ENCODE measurements at regions not wholly inside any gene's neighbourhood (a gene's known extent, or its start where the extent isn't known, plus 50 kb on each side); places are given as distances from the start of the nearest gene placed in this dataset.

GRCh38 chr5:8227112-8227511, 358.2 kb downstream of the MTRR start:
- WGBS (ENCODE audit: insufficient coverage): 96% methylated on average over 4 of the region's 8 CpGs
- no peak overlapping the region for H3K4me3 ChIP-seq (ENCODE audit: low read depth, low read length)
- no peaks in the 10 kb centered on the region for H3K4me1 ChIP-seq (ENCODE audit: control insufficient read depth, insufficient read depth, low read length)
- H3K27me3 ChIP-seq (ENCODE audit: control insufficient read depth, insufficient read depth, low read length): no peaks in the 10 kb centered on the region
- peaks cover 2% of the 10 kb centered on the region for H3K9me3 ChIP-seq (ENCODE audit: control insufficient read depth, insufficient read depth, low read length)
- no peak for DNase-seq (ENCODE audit: low read depth in 4 of 6, low spot score in 6 of 6)
- no peaks in the 10 kb centered on the region for H3K36me3 ChIP-seq (ENCODE audit: control insufficient read depth, insufficient read depth, low read length)
- H3K27ac ChIP-seq (ENCODE audit: low read depth, low read length): no peak overlapping the region

DNA sequence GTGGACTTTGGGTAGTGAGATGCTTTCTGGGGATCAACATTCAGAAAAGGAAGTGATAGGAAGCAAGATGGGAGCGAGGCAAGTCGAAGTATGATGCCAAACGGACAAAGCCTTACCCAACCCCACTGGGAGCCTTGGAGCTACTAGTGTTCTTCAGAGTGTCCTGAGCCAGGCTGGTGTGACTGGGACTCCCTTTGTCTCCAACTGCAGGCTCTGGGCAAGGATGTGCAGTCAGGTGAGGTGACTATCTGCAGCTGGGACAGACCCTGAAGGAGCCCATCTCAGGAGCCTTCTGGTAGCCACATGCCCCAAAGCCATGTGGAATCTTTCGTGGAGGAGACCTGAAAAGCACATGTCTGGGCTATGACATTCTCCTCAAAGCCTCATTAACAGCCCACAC, 360.6 kb downstream of the MTRR start:
- no peak overlapping the region for H3K4me3 ChIP-seq (ENCODE audit: low read depth, low read length)
- H3K27me3 ChIP-seq (ENCODE audit: control insufficient read depth, insufficient read depth, low read length): no peaks in the 10 kb centered on the region
- DNase-seq (ENCODE audit: low read depth in 4 of 6, low spot score in 6 of 6): no peak
- H3K9me3 ChIP-seq (ENCODE audit: control insufficient read depth, insufficient read depth, low read length): no peaks in the 10 kb centered on the region
- no peak overlapping the region for H3K27ac ChIP-seq (ENCODE audit: low read depth, low read length)
- no peaks in the 10 kb centered on the region for H3K36me3 ChIP-seq (ENCODE audit: control insufficient read depth, insufficient read depth, low read length)
- WGBS (ENCODE audit: insufficient coverage): 89% methylated on average over 4 of the region's 4 CpGs
- no peaks in the 10 kb centered on the region for H3K4me1 ChIP-seq (ENCODE audit: control insufficient read depth, insufficient read depth, low read length)

DNA sequence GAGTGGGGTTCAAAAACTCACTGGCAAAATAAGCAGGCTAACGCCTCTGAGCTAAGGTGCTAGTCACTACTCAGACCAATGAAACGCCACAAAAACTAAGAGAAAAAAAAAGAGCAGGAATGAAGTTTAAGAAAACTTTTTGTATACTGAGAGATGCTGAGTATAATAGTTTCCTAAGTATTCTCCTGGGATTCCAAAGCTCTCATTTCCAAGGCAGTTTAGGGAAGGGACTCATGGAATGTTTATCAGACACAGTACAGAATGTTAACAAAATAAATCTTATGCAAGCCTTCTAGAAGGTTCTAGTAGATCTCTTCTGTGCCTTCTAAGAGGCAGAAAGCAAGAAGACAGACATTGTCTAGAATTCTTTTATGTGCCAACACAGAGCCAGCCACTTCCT, 361.9 kb downstream of the MTRR start:
- H3K27me3 ChIP-seq (ENCODE audit: control insufficient read depth, insufficient read depth, low read length): no peaks in the 10 kb centered on the region
- H3K4me3 ChIP-seq (ENCODE audit: low read depth, low read length): no peak overlapping the region
- DNase-seq (ENCODE audit: low read depth in 4 of 6, low spot score in 6 of 6): no peak
- 82% methylated on average over 2 of the region's 2 CpGs for WGBS (ENCODE audit: insufficient coverage)
- no peak overlapping the region for H3K27ac ChIP-seq (ENCODE audit: low read depth, low read length)
- H3K4me1 ChIP-seq (ENCODE audit: control insufficient read depth, insufficient read depth, low read length): no peaks in the 10 kb centered on the region
- no peaks in the 10 kb centered on the region for H3K9me3 ChIP-seq (ENCODE audit: control insufficient read depth, insufficient read depth, low read length)
- H3K36me3 ChIP-seq (ENCODE audit: control insufficient read depth, insufficient read depth, low read length): no peaks in the 10 kb centered on the region

- Histone ChIP-seq H3K9me3 (ENCODE audit: control insufficient read depth, insufficient read depth, low read length) (no peaks in the 10 kb centered on the region), H3K4me3 (ENCODE audit: low read depth, low read length) (no peak overlapping the region), H3K27ac (ENCODE audit: low read depth, low read length) (no peak overlapping the region), H3K27me3 (ENCODE audit: control insufficient read depth, insufficient read depth, low read length) (no peaks in the 10 kb centered on the region), H3K36me3 (ENCODE audit: control insufficient read depth, insufficient read depth, low read length) (no peaks in the 10 kb centered on the region), H3K4me1 (ENCODE audit: control insufficient read depth, insufficient read depth, low read length) (no peaks in the 10 kb centered on the region)
- no peak for DNase-seq (ENCODE audit: low read depth in 4 of 6, low spot score in 6 of 6)
Measured at GRCh38 chr5:8233479-8233878, 364.5 kb downstream of the MTRR start.

GRCh38 chr5:8234179-8234770, 365.3 kb downstream of the MTRR start:
- Histone ChIP-seq H3K27ac (ENCODE audit: low read depth, low read length) (no peak overlapping the region), H3K4me3 (ENCODE audit: low read depth, low read length) (no peak overlapping the region), H3K36me3 (ENCODE audit: control insufficient read depth, insufficient read depth, low read length) (no peaks in the 10 kb centered on the region), H3K9me3 (ENCODE audit: control insufficient read depth, insufficient read depth, low read length) (no peaks in the 10 kb centered on the region), H3K27me3 (ENCODE audit: control insufficient read depth, insufficient read depth, low read length) (no peaks in the 10 kb centered on the region), H3K4me1 (ENCODE audit: control insufficient read depth, insufficient read depth, low read length) (no peaks in the 10 kb centered on the region)
- no peak for DNase-seq (ENCODE audit: low read depth in 4 of 6, low spot score in 6 of 6)
- WGBS (ENCODE audit: insufficient coverage): no CpG with 5 or more reads among the region's 3 CpGs

- H3K36me3 ChIP-seq (ENCODE audit: control insufficient read depth, insufficient read depth, low read length): no peaks in the 10 kb centered on the region
- H3K4me3 ChIP-seq (ENCODE audit: low read depth, low read length): no peak overlapping the region
- DNase-seq (ENCODE audit: low read depth in 4 of 6, low spot score in 6 of 6): no peak
- no peaks in the 10 kb centered on the region for H3K27me3 ChIP-seq (ENCODE audit: control insufficient read depth, insufficient read depth, low read length)
- H3K9me3 ChIP-seq (ENCODE audit: control insufficient read depth, insufficient read depth, low read length): no peaks in the 10 kb centered on the region
- H3K4me1 ChIP-seq (ENCODE audit: control insufficient read depth, insufficient read depth, low read length): no peaks in the 10 kb centered on the region
- H3K27ac ChIP-seq (ENCODE audit: low read depth, low read length): no peak overlapping the region
- WGBS (ENCODE audit: insufficient coverage): 100% methylated on average over 1 of the region's 5 CpGs
Measured at GRCh38 chr5:8238080-8238479, 369.1 kb downstream of the MTRR start.

DNA sequence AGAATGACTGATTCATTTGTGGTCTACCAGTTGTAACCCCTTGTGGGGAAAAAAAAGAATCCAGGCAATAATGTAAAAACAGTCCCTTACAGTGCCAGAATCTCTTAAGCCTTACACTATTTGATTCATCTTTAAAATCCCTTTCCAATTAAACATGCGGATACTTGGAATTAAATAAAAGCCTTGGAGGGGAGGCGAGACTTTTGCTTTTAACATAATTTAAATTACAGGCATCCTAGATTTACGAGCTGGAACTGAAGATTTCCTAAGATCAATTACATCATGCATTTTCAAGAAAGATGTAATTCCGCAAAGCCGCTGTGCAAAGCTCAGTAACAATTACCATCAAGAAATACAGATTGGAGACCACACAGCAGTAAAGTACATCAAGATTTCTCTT, 370.2 kb downstream of the MTRR start:
- Histone ChIP-seq H3K27me3 (ENCODE audit: control insufficient read depth, insufficient read depth, low read length) (no peaks in the 10 kb centered on the region), H3K9me3 (ENCODE audit: control insufficient read depth, insufficient read depth, low read length) (no peaks in the 10 kb centered on the region), H3K4me1 (ENCODE audit: control insufficient read depth, insufficient read depth, low read length) (no peaks in the 10 kb centered on the region), H3K36me3 (ENCODE audit: control insufficient read depth, insufficient read depth, low read length) (no peaks in the 10 kb centered on the region), H3K4me3 (ENCODE audit: low read depth, low read length) (no peak overlapping the region), H3K27ac (ENCODE audit: low read depth, low read length) (no peak overlapping the region)
- peak in 2 of 6 donors; percentile 13 to 67 for DNase-seq (ENCODE audit: low read depth in 4 of 6, low spot score in 6 of 6)
- WGBS (ENCODE audit: insufficient coverage): 96% methylated on average over 3 of the region's 5 CpGs

- H3K4me1 ChIP-seq (ENCODE audit: control insufficient read depth, insufficient read depth, low read length): no peaks in the 10 kb centered on the region
- WGBS (ENCODE audit: insufficient coverage): 81% methylated on average over 5 of the region's 5 CpGs
- H3K4me3 ChIP-seq (ENCODE audit: low read depth, low read length): no peak overlapping the region
- no peaks in the 10 kb centered on the region for H3K27me3 ChIP-seq (ENCODE audit: control insufficient read depth, insufficient read depth, low read length)
- H3K9me3 ChIP-seq (ENCODE audit: control insufficient read depth, insufficient read depth, low read length): no peaks in the 10 kb centered on the region
- H3K36me3 ChIP-seq (ENCODE audit: control insufficient read depth, insufficient read depth, low read length): no peaks in the 10 kb centered on the region
- peak in 2 of 6 donors; percentile 34 to 39 for DNase-seq (ENCODE audit: low read depth in 4 of 6, low spot score in 6 of 6)
- no peak overlapping the region for H3K27ac ChIP-seq (ENCODE audit: low read depth, low read length)
Measured at GRCh38 chr5:8239646-8240045, 370.7 kb downstream of the MTRR start.

DNA sequence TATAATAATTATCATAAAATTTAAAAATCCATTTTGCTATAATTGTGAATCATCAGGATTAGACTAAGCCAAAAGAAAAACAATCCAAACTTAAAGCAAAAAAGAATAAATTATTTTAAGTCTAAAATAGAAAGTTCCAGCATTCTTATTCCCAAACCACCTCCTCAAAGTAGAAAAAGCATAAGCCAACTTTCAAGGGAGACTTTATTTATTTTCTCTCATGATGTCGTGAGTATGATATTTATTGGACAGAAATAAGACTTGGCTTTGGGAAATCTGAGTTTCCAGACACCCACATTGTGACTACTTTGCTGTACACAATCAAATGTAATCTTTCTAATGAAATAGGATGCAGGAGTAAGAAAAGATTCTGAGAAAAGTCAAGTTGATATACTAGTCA, 372.1 kb downstream of the MTRR start:
- no peaks in the 10 kb centered on the region for H3K27me3 ChIP-seq (ENCODE audit: control insufficient read depth, insufficient read depth, low read length)
- no peak overlapping the region for H3K27ac ChIP-seq (ENCODE audit: low read depth, low read length)
- no CpG with 5 or more reads among the region's 1 CpG for WGBS (ENCODE audit: insufficient coverage)
- H3K4me3 ChIP-seq (ENCODE audit: low read depth, low read length): no peak overlapping the region
- H3K9me3 ChIP-seq (ENCODE audit: control insufficient read depth, insufficient read depth, low read length): no peaks in the 10 kb centered on the region
- H3K4me1 ChIP-seq (ENCODE audit: control insufficient read depth, insufficient read depth, low read length): no peaks in the 10 kb centered on the region
- no peak for DNase-seq (ENCODE audit: low read depth in 4 of 6, low spot score in 6 of 6)
- H3K36me3 ChIP-seq (ENCODE audit: control insufficient read depth, insufficient read depth, low read length): no peaks in the 10 kb centered on the region

GRCh38 chr5:8241558-8241957, 372.6 kb downstream of the MTRR start:
- no peaks in the 10 kb centered on the region for H3K9me3 ChIP-seq (ENCODE audit: control insufficient read depth, insufficient read depth, low read length)
- no peaks in the 10 kb centered on the region for H3K4me1 ChIP-seq (ENCODE audit: control insufficient read depth, insufficient read depth, low read length)
- no peak overlapping the region for H3K4me3 ChIP-seq (ENCODE audit: low read depth, low read length)
- no peak for DNase-seq (ENCODE audit: low read depth in 4 of 6, low spot score in 6 of 6)
- no peaks in the 10 kb centered on the region for H3K36me3 ChIP-seq (ENCODE audit: control insufficient read depth, insufficient read depth, low read length)
- H3K27me3 ChIP-seq (ENCODE audit: control insufficient read depth, insufficient read depth, low read length): no peaks in the 10 kb centered on the region
- 56% methylated on average over 2 of the region's 3 CpGs for WGBS (ENCODE audit: insufficient coverage)
- H3K27ac ChIP-seq (ENCODE audit: low read depth, low read length): no peak overlapping the region

All from spinal cord (tissue), 9 donors.